Lung microvascular endothelial cell (primary cell): ENCODE measurements at regions not wholly inside any gene's neighbourhood (a gene's known extent, or its start where the extent isn't known, plus 50 kb on each side); places are given as distances from the start of the nearest gene placed in this dataset.
"Not testable (repeated sequence)": the region's sequence is repeated elsewhere in the genome, so short reads cannot be mapped to it uniquely, and the experiment has no call there.

Experiments
- DNase-seq, 2 donors: peaks; one replicate each; pipeline versions ENCODE4 v3.0.0 to v3.0.0-alpha.2; 2010; ENCODE audit warnings: low read depth in 2 of 2

DNA sequence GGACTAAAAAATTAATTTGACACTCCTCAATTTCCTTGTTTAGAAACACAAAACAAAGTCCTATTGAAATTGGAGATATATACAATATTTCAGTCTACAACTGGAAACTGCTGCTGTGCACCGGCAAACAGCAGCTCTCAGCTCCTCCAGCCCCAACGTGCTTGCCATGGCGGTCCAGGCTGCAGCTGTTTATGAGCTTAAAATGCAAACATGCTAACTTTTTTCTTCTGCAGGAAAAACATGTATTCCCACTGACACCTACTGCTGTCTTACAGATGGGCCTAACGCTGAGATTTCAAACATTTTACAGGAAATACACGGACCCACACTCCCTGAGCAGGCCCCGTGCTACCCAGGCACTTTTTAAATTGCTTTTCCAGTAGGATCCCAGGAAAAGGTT lies 195.5 kb downstream of the BCL11A start:
- DNase-seq = no peak

DNA sequence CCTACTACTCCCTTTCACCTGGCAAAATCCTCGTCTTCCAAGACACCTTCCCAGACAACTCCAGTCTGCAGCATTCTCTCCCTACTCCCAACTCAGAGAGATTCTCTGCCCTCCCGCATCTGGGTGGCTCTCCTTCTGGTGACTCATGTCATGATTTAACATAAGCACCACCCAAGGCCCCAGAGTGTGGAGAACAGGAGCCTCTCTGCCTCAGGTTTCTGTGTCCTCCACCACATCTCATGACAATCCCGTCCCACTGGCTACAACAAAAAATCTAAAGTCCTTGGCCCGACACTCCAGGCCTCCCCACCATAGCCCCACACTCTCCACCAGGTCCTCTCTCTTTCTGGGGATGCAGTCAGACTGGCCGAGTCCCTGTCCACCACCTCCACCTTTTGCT lies 197.1 kb downstream of the BCL11A start:
- no peak for DNase-seq

DNA sequence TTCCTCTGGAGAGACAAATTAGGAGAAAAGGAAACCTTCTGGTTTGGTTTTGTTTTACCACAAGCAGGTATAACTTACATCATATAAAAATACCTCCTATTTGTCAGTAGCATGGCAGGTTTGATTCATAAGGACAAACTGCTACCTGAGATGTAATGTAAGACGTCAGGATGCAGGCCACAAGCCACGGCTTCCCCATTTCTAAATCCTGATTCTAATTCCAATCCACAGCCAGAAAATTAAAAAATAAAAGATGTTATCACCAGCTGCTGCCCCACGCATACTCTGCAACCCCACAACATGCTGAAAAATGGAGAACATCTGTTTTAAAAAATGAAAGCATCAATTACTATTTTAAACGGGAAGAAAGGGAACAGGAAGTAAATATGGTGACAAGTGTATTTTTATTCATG lies 197.6 kb downstream of the BCL11A start:
- no peak for DNase-seq

DNA sequence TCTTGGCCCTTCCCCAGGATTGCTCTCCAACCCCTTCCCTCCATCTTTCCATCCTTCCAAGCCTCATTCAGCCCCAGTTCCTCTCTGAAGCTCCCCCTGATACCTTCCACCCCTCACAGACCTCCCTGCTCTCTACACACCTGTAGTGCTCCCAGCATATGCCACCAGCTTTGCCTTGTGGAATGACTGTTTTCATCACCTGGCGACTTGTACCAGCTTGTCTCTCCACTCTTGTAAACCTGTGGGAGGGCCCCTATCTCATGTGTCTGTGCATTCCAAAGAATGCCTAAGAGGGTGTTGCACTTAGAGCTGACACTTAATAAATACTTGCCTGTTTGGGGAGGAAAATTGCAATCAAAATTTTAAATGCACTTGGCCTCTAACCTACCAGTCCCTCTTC lies 198.7 kb downstream of the BCL11A start:
- no peak for DNase-seq

DNA sequence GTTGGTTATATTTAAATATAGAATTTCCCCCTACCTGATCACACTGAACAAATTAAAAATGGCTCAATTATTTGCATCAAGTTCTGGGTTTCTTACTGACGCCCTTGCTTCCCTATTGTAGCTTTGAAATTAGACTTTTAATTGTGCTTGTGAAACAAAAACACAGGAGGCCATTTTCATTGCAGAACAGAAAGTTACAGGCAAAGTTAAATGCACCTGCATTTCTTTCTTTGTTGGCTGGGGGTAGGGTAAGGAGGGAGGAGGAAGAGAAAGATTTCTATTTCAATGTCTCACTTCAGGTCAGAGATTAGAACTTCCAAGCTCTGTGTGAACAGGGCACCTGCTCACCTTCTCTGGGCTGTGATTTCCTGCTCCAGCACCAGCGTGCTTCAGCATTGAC lies 199.6 kb downstream of the BCL11A start:
- DNase-seq = no peak

DNA sequence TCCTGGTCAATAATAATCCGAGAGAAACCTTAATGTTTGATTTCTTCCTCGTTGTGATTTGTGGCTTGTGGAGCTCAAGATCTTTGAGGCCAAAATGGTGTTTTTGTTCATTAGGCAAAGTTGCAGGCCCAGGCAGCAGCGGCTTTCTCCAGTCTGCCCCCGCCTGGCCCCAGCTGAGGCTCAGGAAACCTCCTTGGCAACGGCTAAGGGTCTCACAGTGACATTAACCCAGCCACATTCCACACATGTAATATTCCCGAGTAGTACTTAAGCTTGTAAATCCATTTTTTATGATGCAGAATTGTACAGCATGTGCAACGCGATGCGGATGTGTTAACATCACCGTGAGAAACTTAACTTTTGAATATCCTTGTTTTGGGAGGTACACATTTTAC lies 200.1 kb downstream of the BCL11A start:
- DNase-seq = no peak

DNA sequence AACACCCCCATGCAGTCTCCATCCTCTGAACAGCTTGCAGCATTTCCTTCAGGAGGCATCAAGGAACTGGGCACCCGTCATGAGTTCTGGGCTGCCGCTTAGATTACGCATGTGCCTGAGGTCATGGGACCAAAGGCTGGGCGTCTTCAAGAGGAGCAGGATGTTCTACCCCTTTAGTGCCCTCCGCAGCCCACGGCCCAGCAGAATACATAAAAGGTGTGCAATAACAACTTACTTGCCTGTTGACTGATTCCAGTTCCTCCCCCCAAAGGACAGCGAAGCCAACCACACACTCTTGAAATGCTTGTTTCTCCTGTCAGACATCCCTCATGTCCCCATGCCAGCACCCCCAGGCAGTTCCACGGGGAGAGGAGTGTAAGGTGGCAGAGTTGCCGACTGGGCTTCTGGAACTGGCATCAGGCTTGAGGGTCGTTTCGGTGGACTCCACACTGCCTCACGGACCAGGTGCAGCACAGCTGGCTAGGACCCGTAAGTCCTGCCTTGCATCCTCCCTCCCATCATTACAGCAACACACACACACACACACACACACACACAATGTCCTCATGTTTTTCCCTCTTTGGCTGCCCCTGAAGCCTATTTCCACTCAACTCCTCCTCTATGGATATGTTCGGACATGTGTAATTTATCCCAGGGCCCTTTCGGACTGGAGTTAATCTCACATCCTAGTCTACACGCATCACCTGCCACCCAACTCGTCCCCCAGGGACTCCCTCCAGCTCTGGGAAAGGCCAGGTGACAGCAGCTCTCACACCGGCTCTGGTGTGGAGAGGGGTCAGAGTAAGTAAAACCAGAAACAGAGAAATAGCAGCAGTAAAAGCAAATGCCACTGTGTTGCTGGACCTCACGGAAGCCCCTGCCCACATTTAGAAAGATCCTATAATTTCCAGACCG lies 200.7 kb downstream of the BCL11A start:
- no peak for DNase-seq

DNA sequence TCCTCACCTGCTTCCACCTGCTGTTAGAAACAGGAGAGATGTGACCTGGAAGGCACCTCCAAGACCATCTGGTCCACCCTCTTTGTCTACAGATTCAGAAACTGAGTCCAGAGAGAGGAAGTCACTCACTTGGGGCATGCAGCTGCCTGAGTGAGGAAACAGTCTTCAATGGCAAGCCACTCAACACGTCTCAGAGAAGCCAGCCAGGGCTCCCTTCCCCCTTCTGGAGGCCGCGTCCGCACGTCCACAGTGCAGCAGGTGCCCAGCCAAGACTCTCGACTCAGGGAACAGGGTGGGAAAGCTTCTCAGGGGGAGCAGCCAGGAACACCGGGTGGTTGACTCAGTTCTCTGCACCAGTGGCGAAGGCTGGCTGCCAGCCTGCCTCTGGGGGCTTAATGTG lies 201.7 kb downstream of the BCL11A start:
- no peak for DNase-seq

DNA sequence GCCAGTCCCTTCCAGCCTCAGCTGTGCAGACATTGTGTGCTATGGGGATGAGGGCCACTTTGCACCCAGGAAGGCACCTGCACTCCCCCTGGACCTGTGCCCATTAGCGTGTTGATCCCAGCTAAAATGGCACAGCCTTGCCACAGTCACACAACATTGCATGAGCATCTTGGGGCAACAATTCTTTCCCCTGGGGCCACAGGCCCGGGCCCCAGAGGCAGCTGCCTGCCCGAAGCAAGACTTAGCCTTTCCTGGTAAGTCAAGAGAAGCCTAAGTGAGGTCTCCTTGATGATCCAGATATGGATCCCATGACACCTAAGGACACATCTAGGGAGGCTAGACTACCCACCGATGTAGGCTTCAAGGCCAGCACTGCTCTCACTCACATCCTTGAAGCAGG lies 202.1 kb downstream of the BCL11A start:
- DNase-seq = no peak

DNA sequence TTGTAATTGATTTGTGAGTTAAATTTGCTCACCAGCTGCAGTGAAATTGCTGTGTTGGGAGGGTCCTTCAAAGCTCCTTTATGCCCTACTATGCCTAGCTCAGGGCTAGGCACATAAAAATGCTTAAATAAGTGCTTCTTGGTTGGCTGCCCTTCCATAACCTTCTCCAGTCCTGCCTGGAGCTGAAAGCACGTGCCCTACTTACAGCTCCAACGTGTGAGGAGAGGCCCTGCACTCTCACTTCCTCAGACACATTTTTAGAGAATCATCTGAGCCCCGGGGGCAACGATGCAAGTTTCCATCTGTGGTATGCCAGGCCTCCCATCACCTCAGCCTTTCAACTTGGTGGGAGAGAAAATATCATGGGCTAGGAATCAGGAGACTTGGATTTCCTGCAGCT lies 202.7 kb downstream of the BCL11A start:
- DNase-seq = no peak

DNA sequence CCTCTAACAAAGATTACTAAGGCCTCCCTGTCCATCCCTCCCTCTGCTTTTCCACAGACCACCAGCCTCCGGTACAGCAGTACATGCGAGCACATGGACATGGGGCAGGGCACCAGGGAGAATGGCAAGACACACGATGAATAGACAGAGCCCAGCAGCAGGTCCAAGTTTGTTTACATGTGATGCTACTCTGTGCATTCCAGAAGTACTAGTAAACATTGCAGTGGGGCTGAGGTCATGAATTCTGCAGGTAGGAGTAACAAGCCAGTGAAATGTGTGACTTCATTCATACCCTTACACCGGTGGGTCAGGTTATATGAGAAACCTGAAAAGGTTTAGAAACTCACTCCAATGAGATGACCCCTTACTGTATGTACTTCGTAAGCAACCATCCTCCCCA lies 205.7 kb downstream of the BCL11A start:
- DNase-seq = no peak

DNA sequence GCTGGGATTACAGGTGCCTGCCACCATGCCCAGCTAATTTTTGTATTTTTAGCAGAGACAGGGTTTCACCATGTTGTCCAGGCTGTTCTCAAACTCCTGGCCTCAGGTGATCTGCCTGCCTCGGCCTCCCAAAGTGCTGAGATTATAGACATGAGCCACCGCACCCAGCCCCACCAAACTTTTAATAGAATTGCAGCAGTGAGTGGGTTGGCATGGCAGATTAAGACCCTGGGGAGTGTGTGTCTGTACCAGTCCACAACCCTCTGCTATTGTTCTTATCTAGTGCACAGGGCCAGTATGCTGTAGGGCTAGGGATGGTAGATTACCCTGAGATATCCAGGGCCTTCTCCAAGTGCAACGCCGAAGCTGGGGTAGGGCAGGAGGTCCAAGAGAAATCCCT lies 211.0 kb downstream of the BCL11A start:
- not testable (repeated sequence) for DNase-seq

DNA sequence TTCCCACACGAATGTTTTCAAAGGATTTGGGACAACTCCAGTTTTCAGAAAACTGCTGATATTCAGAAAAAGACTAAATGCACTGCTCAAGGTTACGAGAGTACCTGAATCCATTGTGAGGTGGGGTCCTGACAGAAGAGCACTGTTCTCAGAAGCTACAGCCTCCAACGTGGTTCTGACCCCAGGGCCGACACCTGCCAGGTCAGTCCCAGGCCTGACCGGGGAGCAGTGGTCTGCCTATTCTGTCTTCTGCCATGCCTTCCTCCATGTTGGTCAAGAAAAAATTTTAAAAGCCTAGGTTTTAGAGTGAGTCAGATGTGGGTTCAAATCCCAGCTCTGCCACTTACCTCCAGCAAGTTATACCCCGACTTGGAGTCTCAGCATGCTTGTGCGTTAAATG lies 212.3 kb downstream of the BCL11A start:
- DNase-seq = no peak

DNA sequence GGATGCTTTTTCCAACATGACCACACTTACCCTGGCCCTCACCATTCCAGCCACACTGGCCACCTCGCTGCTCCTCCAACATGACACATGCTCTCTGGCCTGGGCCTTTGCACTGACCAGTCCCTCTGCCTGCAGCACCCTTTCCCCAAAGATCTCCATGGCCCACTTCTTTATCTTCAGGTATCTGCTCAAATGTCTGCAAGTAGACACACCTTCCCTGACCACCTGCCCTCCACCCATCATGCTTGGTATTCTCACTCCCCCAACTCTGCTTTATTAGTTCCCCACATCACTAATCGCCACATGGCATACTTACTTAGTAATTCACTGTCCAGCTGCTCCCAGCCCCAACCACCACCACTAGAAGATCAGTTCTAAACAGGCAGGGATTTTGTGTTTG lies 214.2 kb downstream of the BCL11A start:
- no peak for DNase-seq

DNA sequence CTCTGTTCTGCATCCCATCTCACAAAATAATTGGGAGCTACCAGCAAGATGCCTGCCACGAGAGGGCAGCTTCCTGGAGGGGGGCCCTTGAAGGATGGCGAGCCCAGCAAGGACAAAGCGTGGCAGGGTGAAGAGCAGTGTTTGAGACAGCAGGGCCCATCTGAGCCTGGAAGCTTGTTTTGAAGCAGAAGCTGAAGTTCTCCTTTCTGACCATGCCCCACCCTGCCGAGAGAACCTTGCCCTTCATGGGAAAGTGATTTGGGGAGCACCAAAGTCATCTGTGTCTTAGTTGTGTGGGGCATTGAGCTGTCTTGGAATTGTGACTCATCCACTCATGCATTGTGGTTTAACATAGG lies 216.3 kb downstream of the BCL11A start:
- DNase-seq = no peak

DNA sequence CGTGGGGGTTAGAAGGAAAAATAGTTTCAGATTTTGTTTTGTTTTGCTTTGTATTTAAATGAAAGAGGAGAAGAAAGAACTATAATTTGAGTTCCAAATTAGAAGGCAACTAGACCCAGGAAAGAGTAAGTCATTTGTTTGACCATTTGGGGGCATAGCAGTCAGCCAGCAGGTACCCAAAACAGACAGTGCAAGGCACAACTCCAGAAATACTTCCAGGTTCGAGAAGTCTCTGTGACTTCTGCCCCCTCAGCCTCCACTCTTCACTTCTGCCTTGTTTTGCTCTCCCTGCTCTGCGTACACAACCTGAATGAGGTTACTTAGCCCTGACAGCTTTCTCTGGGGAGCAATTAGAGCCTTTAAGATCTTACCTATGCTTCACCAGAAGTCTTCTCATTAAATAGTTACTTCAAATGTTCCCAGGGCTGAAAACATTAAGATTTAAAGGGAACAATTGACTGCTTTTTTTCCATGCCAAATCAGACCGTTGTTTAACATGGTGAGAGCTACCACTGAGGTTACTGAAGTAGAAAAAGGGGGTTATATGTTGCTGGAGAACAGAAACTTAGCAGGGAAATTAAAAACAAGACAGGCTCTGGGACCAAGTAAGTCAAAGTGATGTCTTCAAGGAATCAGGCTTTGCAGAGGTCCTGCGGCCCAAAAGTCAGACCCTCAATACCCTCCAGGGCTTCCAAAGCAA lies 216.9 kb downstream of the BCL11A start:
- no peak for DNase-seq

DNA sequence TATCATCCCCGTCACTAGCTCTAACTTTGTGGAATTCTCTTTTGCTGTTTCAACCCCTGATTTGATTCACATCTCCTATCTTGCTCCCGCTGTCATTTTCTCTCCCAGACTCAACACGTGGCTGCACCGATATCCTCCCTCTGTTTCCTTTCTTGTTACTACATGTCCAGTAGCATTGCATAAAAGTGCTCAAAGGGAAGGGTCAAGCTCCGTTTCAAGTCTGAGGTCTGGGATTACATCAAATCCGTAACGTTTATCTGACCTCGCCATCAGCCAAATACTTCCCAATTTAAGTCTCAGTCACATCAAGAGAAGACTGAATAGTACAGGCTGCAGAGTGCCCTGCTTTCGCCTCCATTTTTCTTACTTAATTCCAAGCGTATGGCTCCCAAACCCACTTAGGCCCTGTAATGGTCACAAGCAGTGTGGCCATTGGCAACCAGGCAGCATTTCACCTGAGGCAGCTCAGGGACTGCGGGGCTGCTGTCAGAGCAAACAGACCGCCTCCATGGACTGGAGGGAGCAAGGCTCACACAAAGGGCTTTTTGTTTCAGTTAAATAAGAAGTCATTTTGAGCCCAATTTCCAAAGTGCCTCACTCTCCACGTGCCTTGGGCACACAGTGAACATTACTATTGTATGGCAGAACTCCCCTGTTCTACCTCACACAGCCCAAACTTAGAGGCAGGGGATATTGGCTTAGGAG lies 217.8 kb downstream of the BCL11A start:
- DNase-seq = no peak

DNA sequence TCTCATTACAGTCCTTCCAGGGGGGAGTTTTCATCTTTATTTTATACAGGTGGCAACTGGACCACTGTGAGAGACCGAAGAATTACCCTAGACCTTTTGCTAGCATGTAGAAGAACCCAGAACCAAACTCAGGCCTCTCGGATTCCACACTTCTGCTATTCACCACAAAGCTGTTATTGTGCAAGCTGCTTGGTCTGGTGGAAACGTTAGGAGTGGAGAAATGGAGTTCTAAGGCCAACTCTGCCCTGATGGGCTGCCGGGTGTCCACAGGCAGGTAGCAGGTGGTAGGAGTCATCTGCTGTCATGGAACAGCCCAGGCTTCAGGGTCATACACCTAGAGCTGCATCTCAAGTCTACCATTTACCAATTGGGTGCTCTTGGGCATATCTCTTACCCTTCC lies 218.8 kb downstream of the BCL11A start:
- DNase-seq = no peak

DNA sequence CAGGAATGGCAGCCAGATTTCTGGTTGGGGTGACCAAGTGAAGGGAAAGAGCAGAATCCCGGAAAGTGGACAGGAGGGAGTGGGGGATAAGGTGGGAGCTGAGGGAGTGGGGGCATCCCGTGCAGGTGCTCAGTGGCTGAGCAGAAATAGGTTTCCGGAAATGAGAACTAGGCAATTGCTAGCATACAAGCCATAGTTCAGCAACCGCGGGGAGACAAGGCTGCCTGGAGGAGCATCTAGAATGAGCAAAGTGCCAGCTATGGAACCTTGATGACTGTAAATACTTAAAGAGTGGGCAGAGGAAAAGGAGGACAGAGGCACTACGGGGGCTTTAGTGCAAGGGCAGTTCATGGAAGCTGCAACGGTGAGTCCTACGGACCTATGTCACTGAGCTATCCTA lies 220.2 kb downstream of the BCL11A start:
- no peak for DNase-seq

DNA sequence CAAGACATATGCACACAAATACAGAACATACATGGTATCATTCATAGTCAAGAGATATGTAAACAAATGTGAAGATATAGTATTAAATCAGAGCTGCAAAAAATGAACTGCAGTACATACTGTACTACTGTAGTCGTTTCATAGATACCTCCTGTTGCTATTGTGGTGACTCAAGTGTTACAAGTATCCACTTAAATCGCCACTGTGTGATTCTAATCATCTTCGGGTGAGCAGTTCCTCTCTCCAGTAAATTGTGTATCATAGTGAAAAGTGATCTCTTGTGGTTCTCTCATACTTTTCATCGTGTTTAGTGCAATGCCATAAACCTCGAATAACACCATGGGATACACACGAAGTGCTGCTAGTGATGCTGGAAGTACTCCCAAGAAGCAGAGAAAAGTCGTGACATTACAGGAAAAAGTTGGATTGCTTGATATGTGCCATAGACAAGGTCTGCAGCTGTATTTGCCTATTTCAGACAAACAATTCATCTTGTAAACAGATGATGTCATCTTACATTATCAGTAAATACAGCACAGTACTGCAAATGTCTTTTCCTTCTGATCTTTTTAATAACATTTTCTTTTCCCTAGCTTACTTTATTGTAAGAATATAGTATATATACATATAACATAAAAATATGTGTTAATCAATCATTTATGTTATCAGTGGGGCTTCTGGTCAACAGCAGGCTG lies 222.2 kb downstream of the BCL11A start:
- DNase-seq = no peak

DNA sequence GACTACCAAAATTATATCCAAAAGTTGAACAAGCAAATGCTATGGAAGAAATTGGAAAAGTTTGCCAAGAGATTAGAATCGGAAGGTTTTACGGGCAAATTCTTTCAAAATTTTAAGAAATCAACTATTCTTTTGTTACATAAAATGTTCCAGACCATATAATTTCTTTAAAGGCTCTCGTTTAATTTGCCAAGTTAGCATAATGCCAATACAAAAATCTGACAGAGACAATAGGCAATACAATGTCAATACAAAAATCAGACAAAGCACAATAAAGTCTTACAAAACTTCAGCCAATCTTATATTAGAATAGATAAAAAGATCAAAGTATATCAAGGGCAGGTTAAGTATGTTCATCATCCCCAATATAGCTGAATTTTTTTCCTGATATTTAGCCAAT lies 224.2 kb downstream of the BCL11A start:
- no peak for DNase-seq

DNA sequence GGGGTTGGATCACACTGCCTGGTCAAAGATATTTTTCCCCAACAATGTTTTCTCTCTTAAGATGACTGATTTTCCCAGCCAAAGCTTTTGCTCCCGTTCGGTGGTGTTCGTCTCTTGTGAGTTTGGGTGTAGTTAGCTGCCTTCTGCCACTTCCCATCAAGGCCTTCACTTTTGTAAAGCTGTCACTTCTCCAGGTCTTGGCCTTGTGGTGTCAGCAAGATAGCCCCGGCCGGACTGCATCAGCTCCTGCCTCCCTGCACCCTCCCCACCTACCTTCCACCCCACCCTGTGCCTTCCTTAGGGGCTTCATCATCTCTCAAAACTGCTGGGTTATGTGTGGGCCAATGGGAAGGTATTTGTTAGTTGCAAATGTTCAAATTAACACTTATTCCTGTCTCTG lies 228.9 kb downstream of the BCL11A start:
- no peak for DNase-seq
